ENCODE measurements at regions not wholly inside any gene's neighbourhood (a gene's known extent, or its start where the extent isn't known, plus 50 kb on each side); places are given as distances from the start of the nearest gene placed in this dataset.

DNA sequence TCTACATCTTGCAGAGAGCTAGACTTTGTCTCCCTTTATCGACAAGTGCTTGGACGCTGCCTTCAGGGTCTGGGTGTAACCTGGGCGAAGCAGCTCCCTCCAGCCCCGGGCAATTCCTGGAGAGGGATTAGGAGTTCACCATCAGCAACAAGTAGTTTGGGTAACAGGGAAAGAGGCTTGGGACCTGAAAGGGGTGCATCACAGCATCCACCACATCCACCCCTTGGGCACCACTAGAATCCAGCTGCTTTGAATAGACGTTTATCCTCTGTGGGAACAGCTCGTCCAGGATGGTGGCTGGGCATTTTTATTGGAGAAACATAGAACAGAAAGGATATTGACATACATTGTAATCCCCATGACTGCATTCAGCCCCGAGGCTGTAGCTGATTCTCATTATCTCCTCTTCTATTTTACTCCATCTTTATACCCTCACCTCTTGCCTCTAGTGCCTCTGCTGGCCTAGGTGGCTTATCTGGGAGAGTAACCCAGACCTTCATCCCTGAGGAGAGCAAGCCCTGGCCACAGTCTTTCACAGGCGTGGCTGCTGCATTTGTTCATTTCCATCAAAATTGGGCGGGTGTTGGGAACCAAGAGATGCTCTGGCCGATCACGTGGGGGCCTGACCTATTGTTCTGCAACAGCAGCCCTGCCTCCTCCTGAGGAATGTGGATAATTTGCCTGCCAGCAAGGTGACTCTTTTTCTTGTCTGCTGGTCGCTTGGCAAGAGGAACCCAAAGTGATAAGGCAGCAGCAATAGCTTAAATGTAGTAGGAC is 109.2 kb upstream of the RALGAPA2 start:
- no peak for TF ChIP-seq EZH2 (IDR thresholded peaks at IDR 0.05; ENCODE audit: borderline replicate concordance, insufficient read depth, low read length, poor library complexity, severe bottlenecking)
- no peak for TF ChIP-seq EP300 (conservative IDR thresholded peaks at IDR 0.05; ENCODE audit: poor library complexity, severe bottlenecking)
- TF ChIP-seq, protein P1, sequence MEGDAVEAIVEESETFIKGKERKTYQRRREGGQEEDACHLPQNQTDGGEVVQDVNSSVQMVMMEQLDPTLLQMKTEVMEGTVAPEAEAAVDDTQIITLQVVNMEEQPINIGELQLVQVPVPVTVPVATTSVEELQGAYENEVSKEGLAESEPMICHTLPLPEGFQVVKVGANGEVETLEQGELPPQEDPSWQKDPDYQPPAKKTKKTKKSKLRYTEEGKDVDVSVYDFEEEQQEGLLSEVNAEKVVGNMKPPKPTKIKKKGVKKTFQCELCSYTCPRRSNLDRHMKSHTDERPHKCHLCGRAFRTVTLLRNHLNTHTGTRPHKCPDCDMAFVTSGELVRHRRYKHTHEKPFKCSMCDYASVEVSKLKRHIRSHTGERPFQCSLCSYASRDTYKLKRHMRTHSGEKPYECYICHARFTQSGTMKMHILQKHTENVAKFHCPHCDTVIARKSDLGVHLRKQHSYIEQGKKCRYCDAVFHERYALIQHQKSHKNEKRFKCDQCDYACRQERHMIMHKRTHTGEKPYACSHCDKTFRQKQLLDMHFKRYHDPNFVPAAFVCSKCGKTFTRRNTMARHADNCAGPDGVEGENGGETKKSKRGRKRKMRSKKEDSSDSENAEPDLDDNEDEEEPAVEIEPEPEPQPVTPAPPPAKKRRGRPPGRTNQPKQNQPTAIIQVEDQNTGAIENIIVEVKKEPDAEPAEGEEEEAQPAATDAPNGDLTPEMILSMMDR (IDR thresholded peaks at IDR 0.05; ENCODE audit: poor library complexity, severe bottlenecking), result no peak
- no peak for TF ChIP-seq POLR2AphosphoS5 (IDR thresholded peaks at IDR 0.05)
- TF ChIP-seq TAF1 (IDR thresholded peaks at IDR 0.05; ENCODE audit: low read depth), result no peak
- TF ChIP-seq RAD21 (conservative IDR thresholded peaks at IDR 0.05), result no peak
- TF ChIP-seq MXI1 (conservative IDR thresholded peaks at IDR 0.05; ENCODE audit: poor library complexity, severe bottlenecking), result no peak
- no peak for TF ChIP-seq REST (IDR thresholded peaks at IDR 0.05; ENCODE audit: borderline replicate concordance)
